CD1c-positive myeloid dendritic cell (primary cell): ENCODE measurements at regions not wholly inside any gene's neighbourhood (a gene's known extent, or its start where the extent isn't known, plus 50 kb on each side); places are given as distances from the start of the nearest gene placed in this dataset.
A peak's percentile ranks its signal among the peaks of the same experiment; 100 is the strongest.

Experiments
- DNase-seq: peaks from one replicate; pipeline ENCODE4 v3.0.0-alpha.2; 2016; ENCODE audit errors: extremely low spot score

DNA sequence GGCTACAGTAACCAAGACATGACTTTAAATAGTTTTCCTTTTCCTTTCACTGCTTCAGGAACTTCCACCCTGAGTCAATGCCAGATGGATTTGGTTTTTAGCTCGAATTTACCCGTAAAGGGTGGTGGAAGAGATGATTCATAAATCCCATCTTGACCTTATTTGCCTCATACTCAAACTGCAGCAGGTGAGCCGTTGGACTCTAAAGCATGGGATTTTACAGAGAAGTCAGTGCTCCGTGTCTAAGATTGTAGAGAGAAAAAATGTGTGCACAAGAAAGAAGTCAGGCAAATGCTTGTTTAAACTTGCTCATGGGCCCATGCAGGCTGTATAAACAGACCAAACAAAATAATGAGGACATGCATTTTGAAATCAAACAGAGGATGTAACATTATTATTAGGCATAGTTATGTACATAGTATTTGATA, 369.7 kb upstream of the TRIB2 start:
- no peak for DNase-seq

GRCh38 chr2:12348216-12348615, 368.5 kb upstream of the TRIB2 start:
- no peak for DNase-seq

GRCh38 chr2:12350821-12351220, 365.9 kb upstream of the TRIB2 start:
- no peak for DNase-seq

GRCh38 chr2:12352889-12353288, 363.8 kb upstream of the TRIB2 start:
- DNase-seq, result no peak

GRCh38 chr2:12361506-12361905, 355.2 kb upstream of the TRIB2 start:
- no peak for DNase-seq

GRCh38 chr2:12363138-12363537, 353.6 kb upstream of the TRIB2 start:
- DNase-seq, result no peak

- no peak for DNase-seq
Observed at GRCh38 chr2:12363569-12363968, 353.2 kb upstream of the TRIB2 start.

DNA sequence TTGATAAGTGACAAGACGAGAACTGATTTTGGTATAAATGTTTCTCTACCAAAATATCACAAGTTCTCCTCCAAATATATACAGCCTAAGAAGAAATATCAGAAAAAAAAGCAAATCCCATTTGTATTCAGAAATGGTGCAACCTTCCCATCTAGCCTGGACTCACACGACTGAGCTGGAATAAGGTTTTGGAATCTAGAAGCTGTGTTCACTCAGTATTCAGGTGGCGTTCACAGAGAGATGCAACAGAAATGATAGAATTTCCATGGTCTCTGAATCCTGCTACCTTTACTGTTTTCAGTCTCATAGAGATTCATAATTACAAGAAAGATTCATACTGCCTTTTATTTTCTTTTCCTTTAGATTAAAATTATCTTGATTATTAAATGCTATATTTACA, 347.2 kb upstream of the TRIB2 start:
- DNase-seq, result no peak

- no peak for DNase-seq
Observed at GRCh38 chr2:12376025-12376424, 340.7 kb upstream of the TRIB2 start.

GRCh38 chr2:12379143-12379542, 337.6 kb upstream of the TRIB2 start:
- no peak for DNase-seq

DNA sequence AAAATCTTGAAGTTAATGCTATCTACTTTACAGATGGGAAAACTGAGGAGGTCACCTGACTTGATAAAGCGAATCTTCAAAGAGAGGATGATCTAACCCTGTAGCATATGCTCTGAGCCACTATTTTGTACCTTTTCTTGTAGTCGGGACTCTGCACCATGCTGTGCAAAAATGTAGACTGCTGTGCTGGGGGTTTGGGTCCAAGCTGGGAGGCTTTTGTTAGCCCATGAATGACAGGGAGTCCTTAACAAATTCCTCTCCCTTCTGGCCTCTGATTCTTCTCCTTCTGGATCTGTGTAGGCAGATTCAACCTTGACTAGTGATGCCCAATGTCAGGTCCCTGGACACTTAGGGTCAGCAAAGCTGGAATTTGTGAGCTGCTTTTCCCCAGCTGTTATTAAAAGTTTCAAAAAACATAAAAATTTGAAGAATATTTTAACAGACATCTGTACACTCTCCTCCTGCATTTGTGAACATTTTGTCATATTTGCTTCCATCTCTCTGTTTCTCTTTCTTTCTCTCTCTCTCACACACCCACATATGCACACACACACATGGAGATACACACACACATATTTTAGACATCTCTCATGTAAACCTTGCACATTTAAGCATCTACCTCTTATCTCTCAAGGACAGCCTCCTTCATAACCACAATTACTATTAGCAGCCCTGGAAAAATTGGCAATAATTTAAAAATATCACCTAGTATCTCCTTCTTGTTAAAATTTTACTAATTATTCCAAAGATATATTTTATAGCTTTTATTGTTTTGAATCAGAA, 335.0 kb upstream of the TRIB2 start:
- DNase-seq, result no peak

DNA sequence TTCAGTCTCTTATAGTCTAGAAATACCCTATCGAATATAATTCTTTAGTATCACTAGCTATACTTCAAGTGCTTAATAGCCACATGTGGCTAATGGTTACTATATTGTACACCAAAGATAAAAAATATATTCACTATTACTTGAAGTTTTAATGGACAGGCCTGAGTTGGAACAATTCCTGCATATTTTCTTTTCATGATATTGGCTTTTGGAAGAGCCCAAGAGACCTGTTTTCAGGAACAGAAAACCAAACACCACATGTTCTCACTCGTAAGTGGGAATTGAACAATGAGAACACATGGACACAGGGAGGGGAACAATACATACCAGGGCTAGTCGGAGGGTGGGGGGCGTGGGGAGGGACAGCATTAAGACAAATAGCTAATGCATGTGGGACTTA, 334.4 kb upstream of the TRIB2 start:
- DNase-seq, result no peak

DNA sequence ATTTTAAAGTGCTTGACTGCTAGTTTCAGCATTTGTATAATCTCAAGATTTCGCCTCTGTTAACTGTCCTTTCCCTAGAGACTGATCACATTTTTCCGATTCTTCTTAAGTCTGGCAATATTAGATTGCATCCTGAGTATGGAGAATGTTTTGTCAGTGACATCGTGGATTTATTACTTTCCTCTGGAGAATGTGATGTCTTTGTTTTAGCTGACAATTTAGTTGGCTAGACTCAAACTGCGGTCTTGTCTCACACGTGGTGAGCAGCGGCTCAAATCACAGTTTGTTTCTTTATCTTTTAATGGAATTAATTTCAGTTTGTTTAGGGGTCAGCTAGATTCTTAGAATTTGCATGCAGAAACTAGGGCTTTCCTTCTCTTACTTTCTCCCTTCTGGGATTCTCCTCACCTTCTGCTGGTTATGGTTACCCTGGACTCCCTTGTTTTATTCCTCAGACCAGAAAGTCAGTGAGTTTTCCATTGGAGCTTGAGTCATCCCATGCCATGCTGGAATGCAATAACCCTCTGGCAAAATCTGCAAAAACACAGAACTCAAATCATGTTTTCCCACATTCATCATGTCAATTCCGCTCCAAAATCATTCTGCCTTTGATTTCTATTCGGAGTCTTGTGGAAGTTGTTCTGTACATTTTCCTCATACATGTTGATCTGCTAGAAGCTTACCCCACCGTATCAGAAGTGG, 327.2 kb upstream of the TRIB2 start:
- no peak for DNase-seq

- no peak for DNase-seq
Observed at GRCh38 chr2:12391116-12391515, 325.6 kb upstream of the TRIB2 start.

DNA sequence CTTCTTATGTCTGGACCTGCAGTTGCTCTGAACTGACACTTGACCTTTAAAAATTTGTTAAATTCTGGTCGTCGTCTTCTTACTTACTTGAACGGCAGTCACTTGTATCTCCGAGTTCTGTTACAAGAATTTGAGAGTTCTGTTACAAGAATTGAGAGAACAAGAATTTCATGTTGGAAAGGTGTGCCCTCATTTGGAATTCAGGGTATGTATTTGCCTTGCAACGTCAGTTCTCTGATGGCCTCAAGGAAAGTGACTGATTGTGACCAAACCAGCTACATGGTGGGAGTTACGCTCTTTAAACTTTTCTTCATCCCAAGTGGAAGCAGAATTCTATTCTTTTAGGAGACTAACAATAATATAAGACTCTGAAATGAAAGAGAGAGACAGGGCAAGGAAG, 320.0 kb upstream of the TRIB2 start:
- no peak for DNase-seq

DNA sequence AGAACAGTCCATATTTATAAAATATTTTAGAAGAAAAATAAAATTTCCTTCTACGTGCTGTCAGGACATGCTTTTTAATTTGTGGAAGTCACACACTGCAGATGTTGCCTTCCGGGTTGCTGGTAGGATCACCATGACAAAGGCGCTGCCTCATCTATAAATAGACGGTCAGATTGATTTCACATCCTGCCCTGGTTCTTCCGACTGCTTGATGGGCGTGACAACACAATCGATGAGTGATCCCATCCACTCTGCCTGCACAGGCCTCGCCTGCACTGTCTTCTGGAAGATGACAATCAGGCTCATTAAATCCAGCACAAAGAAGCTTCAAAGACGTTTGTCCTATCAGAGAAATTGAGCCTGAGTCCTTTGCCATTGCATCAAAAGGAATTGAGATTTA, 318.9 kb upstream of the TRIB2 start:
- peak; percentile 5 for DNase-seq

- no peak for DNase-seq
Observed at GRCh38 chr2:12399240-12399639, 317.5 kb upstream of the TRIB2 start.

DNA sequence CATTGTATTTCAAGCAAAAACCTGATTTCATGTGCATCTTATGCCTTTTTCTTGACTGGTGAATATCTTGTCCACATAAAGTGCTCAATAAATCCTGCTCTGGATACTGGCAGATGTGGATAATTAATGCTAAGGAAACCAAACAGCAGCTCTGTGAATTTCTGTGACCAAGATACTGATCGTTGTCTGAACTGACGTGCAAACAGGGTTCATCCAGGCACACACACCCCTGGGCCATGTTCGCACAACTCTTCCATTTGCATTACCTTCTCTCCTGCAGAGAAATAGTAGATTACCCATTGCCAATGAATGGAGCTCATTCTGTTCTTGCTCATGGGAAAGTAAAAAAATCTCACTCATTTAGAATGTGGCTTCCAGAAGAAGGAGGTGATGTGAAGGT, 316.2 kb upstream of the TRIB2 start:
- no peak for DNase-seq

- DNase-seq, result no peak
Observed at GRCh38 chr2:12402440-12403139, 314.1 kb upstream of the TRIB2 start.

GRCh38 chr2:12404497-12404896, 312.2 kb upstream of the TRIB2 start:
- DNase-seq, result no peak

- no peak for DNase-seq
Observed at GRCh38 chr2:12407160-12407559, 309.6 kb upstream of the TRIB2 start.

- no peak for DNase-seq
Observed at GRCh38 chr2:12412898-12413305, 303.8 kb upstream of the TRIB2 start.

- DNase-seq, result no peak
Observed at GRCh38 chr2:12415536-12415935, 301.2 kb upstream of the TRIB2 start.
